HepG2 (cell line): ENCODE measurements at regions not wholly inside any gene's neighbourhood (a gene's known extent, or its start where the extent isn't known, plus 50 kb on each side); places are given as distances from the start of the nearest gene placed in this dataset.

Experiments
- BCL3 ChIP-seq: sonication (generic); formaldehyde crosslinking; IDR thresholded peaks from 2 replicates; pipeline ENCODE4 v1.5.1; 2020; ENCODE audit warnings: mild to moderate bottlenecking, missing genetic modification reagents, moderate library complexity
- GATAD1 ChIP-seq: IDR thresholded peaks from 2 replicates; pipeline ENCODE4 v1.6.1; 2016; ENCODE audit warnings: missing genetic modification reagents, missing compliant biosample characterization
- JUND ChIP-seq: sonication (generic); formaldehyde crosslinking; IDR thresholded peaks from 2 replicates; pipeline ENCODE4 v1.8.0; 2022; ENCODE audit warnings: mild to moderate bottlenecking, missing genetic modification reagents
- MLXIP ChIP-seq: sonication (generic); formaldehyde crosslinking; IDR thresholded peaks from 2 replicates; pipeline ENCODE4 v1.9.0; 2021; ENCODE audit warnings: missing genetic modification reagents, borderline replicate concordance
- RBFOX2 ChIP-seq: fragments of 200-400 bp; formaldehyde crosslinking; IDR thresholded peaks from 2 replicates; pipeline ENCODE4 v1.6.1; 2017; ENCODE audit warnings: low read depth, mild to moderate bottlenecking, low read length
- SIN3B ChIP-seq: fragments of 150-350 bp; IDR thresholded peaks from 2 replicates; pipeline ENCODE4 v1.6.1; 2014; ENCODE audit warnings: low read length
- THYN1 ChIP-seq: sonication (generic); formaldehyde crosslinking; IDR thresholded peaks from 2 replicates; pipeline ENCODE4 v1.8.1; 2023; ENCODE audit warnings: low read depth, mild to moderate bottlenecking, moderate library complexity, missing genetic modification reagents, borderline replicate concordance
- YEATS4 ChIP-seq: sonication (generic); formaldehyde crosslinking; IDR thresholded peaks from 2 replicates; pipeline ENCODE4 v1.4.0; 2020; ENCODE audit warnings: missing genetic modification reagents, borderline replicate concordance
- ZKSCAN5 ChIP-seq: sonication (generic); formaldehyde crosslinking; IDR thresholded peaks from 2 replicates; pipeline ENCODE4 v1.5.1; 2020; ENCODE audit warnings: mild to moderate bottlenecking, missing genetic modification reagents
- ZNF441 ChIP-seq: sonication (generic); formaldehyde crosslinking; IDR thresholded peaks from 2 replicates; pipeline ENCODE4 v1.7.0; 2021; ENCODE audit warnings: missing genetic modification reagents, borderline replicate concordance
- ZNF7 ChIP-seq: IDR thresholded peaks from 2 replicates; pipeline ENCODE4 v1.6.1; 2016; ENCODE audit warnings: missing biosample characterization, missing genetic modification reagents

- TF ChIP-seq MLXIP (CRISPR knock-in tag) (no peak), ZKSCAN5 (CRISPR knock-in tag) (no peak), RBFOX2 (no peak), ZNF441 (CRISPR knock-in tag) (no peak), YEATS4 (CRISPR knock-in tag) (no peak), GATAD1 (CRISPR knock-in tag) (no peak), THYN1 (CRISPR knock-in tag) (no peak), JUND (CRISPR knock-in tag) (no peak), ZNF7 (CRISPR knock-in tag) (no peak), BCL3 (CRISPR knock-in tag) (no peak), SIN3B (no peak)
Measured at GRCh38 chr5:147963948-147964693, 57.8 kb upstream of the C5orf46 start (continued).
